Heart left ventricle (tissue), 16 donors: ENCODE measurements at regions not wholly inside any gene's neighbourhood (a gene's known extent, or its start where the extent isn't known, plus 50 kb on each side); places are given as distances from the start of the nearest gene placed in this dataset.

Experiments used
- ATAC-seq, 4 donors: fragments of 200-7000 bp; cut with Tn5 transposase; one replicate each; pipeline ENCODE4 v1.9.1; 2020 to 2022; ENCODE audit warnings: moderate library complexity in 4 of 4, mild to moderate bottlenecking in 3 of 4, moderate number of reproducible peaks in 1 of 4
- DNase-seq, 5 donors: peaks; one replicate each; pipeline ENCODE4 v3.0.0-alpha.2; 2020
- H3K27ac ChIP-seq, 12 donors: fragments of 200-600 bp; sonication (generic) in 4 of 12; one replicate each; pipeline versions ENCODE4 v1.5.0 to v1.8.0; 2016 to 2022; ENCODE audit warnings: mild to moderate bottlenecking in 2 of 12
- H3K27me3 ChIP-seq, 9 donors: fragments of 200-600 bp; sonication (generic) in 2 of 9; one replicate each; pipeline versions ENCODE4 v1.5.1 to v1.8.0; 2016 to 2022; ENCODE audit warnings: mild to moderate bottlenecking in 3 of 9
- H3K36me3 ChIP-seq, 9 donors: fragments of 200-600 bp; sonication (generic) in 2 of 9; one replicate each; pipeline versions ENCODE4 v1.5.0 to v1.8.0; 2018 to 2022; ENCODE audit warnings: mild to moderate bottlenecking in 2 of 9
- H3K4me1 ChIP-seq, 12 donors: fragments of 200-600 bp; sonication (generic) in 4 of 12; one replicate each; pipeline versions ENCODE4 v1.5.0 to v1.8.0; 2016 to 2022; ENCODE audit warnings: mild to moderate bottlenecking in 3 of 12
- H3K4me3 ChIP-seq, 12 donors: fragments of 200-600 bp; sonication (generic) in 4 of 12; one replicate each; pipeline versions ENCODE4 v1.5.0 to v1.8.0; 2017 to 2022; ENCODE audit warnings: mild to moderate bottlenecking in 9 of 12, moderate library complexity in 4 of 12
- H3K9me3 ChIP-seq, 12 donors: fragments of 200-600 bp; sonication (generic) in 4 of 12; one replicate each; pipeline versions ENCODE4 v1.5.0 to v1.8.0; 2016 to 2022; ENCODE audit warnings: mild to moderate bottlenecking in 1 of 12
- POLR2A ChIP-seq, 2 donors: fragments of 450-650 bp; IDR thresholded peaks; one replicate each; pipeline ENCODE4 v1.6.1; 2017; ENCODE audit warnings: antibody characterized with exemption in 2 of 2, mild to moderate bottlenecking in 2 of 2, moderate library complexity in 2 of 2
- WGBS, 4 donors: extraction: QIAGEN DNeasy Blood & Tissue Kit in 2 of 4; methylation state at CpG; one replicate each; pipeline versions ENCODE4 v1.1.5 to v1.1.7; 2013 to 2018; 5-methylcytosine and 5-hydroxymethylcytosine counted together
- intact Hi-C, 10 donors: fragments of 100-400 bp; cut with DNase I; formaldehyde crosslinking; loops; one replicate each; pipeline versions ENCODE4 v1.11.1 to v1.14.2; 2022
- TF ChIP-seq, protein P1 (sequence below), 12 donors: fragments of 200-600 bp; sonication (generic) in 4 of 12; IDR thresholded peaks; one replicate each; pipeline versions ENCODE4 v1.5.0 to v1.8.0; 2018 to 2022; ENCODE audit warnings: antibody characterized with exemption in 12 of 12, mild to moderate bottlenecking in 5 of 12
- donor health status: ischemic (EF 13 %, LVEDD 7.1; RV severe dilation, severe dysfunction).
- donor health status: healthy with polysubstance abuse.
- donor health status: DM: no; HTN: yes; CAD: no.
- donor health status: DM: no; HTN: no; CAD: no.
- donor health status: ischemic (EF 25% LVEDD 6.9; RV normal size, moderate dysfunction).
- donor health status: ischemic (EF 25% LVEDD 5.7; RV mildly dilated, moderate dysfunction).
- donor health status: healthy.
- donor health status: DM: yes; HTN: yes; CAD: no.
- donor health status: ischemic (EF 35%, LVEDD 5.7; RV mildly dilated, moderate dysfunction).
- donor health status: nonischemic (EF 11% LVEDD 7.7; RV severe dilation, severe dysfunction).
- donor health status: DM: yes; HTN: yes; CAD: no.
- donor health status: PGD.
- donor health status: ischemic (EF 29% LVEDD 5.4; RV normal size, mild dysfunction).
- donor health status: nonischemic (EF 23%, LVEDD 6.1; RV moderate dilation, normal function).

DNA sequence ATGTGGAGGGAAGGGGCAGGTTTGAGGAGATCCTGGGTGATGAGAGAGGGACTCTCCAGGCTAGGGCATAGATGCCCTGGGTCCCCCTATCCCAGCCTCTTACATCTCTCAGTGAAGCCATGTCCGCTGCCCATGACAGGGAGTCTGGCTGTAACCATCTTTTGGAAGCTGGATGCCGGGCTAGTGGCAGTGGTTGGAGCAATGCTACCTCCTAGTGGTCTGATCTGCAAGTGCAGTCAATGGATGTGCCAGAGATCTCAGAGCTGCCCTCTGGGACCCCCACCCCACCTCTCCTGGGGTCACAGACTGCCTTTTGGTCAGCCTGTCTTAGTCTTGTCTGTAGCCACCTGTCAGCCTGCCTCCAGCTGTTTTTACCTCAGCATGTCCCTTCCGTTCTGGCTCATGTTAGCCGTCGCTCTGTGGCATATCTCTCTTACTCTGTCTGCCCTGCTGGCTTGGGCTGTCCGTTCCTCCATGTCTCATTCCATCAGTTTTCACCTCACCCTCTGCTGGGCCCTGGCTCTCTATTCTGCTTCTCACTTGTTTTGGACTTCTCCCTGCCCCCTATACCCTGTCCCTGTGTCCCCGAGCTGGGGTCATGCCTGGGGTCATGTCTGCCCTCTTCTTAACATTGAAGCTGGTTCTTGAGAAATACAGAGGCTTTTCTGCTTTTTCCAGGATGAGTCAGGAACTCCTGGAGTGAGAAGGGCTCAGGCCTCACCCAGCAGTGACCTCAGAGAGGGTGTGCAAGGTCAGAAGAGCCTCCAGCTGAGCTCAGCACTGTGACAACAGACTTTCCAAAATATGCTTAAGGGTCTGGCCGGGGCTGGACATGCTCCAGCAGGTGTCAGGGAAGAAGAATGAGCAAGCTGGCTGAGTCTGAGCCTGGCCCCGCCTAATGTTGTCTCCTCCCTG, 52.0 kb upstream of the THY1 start:
- no peak overlapping the region for H3K27ac ChIP-seq
- intact Hi-C loops, result loop anchor here (1.0 to 10.0 kb wide), 10 partner anchors 88 to 328 kb away; partner anchors contain the start of genes USP2 (in 5 of the 10), CBL (in 2 of the 10) and ABCG4 (in 1 of the 10)

DNA sequence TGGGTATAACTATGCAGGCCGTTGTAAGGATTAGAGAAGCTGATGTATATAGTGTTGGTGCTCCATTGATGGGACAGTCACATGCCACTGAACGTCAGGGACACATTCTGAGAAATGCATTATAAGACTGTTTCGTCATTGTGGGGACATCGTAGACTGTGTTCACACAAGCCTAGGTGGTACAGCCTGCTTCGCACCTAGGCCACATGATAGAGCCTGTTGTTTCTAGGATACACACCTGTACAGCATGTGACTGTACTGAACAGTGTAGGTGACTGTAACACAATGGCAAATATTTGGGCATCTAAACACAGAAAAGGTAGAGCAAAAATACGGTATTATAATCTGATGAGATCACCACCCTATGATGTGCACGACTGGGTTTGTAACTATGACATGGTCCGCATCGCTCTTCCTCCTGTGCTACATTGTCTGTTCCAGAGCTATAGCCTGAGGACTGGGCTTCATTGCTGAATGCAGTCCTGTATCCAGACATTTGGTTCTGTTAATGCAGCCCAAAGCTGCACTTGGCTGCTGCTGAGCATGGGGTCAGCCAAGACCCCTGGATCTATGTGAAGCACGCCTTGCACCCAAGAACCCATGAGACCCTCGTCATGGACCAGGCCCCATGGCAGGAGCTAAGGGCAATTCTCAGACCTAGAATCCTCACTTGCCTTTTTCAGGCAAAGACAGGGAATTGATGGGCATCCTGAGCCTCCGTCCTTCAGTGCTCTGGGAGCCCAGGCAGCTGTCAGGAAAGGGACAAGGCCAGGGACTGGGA, 51.1 kb upstream of the THY1 start:
- TF ChIP-seq POLR2A (IDR thresholded peaks at IDR 0.05), result no peak
- TF ChIP-seq, protein P1, sequence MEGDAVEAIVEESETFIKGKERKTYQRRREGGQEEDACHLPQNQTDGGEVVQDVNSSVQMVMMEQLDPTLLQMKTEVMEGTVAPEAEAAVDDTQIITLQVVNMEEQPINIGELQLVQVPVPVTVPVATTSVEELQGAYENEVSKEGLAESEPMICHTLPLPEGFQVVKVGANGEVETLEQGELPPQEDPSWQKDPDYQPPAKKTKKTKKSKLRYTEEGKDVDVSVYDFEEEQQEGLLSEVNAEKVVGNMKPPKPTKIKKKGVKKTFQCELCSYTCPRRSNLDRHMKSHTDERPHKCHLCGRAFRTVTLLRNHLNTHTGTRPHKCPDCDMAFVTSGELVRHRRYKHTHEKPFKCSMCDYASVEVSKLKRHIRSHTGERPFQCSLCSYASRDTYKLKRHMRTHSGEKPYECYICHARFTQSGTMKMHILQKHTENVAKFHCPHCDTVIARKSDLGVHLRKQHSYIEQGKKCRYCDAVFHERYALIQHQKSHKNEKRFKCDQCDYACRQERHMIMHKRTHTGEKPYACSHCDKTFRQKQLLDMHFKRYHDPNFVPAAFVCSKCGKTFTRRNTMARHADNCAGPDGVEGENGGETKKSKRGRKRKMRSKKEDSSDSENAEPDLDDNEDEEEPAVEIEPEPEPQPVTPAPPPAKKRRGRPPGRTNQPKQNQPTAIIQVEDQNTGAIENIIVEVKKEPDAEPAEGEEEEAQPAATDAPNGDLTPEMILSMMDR (IDR thresholded peaks at IDR 0.05), result no peak
- DNase-seq (no peak), ATAC-seq (no peak)
- H3K36me3 ChIP-seq, result no peaks in the 10 kb centered on the region
- no peak overlapping the region for H3K27ac ChIP-seq
- peaks cover 0 to 7% (median 0%) of the 10 kb centered on the region in 12 donors for H3K4me1 ChIP-seq
- intact Hi-C loops, result loop anchor here in 9 of 10 donors (1.0 to 10.0 kb wide), 9 partner anchors 87 to 269 kb away; partner anchors contain the start of genes USP2 (in 4 of the 9) and CBL (in 2 of the 9)
- WGBS, 4 donors, result 89 to 93% (median 91%) methylated on average over 12 of the region's 12 CpGs
- no peaks in the 10 kb centered on the region for H3K9me3 ChIP-seq
- peaks cover 0 to 6% (median 0%) of the 10 kb centered on the region in 9 donors for H3K27me3 ChIP-seq
- no peak overlapping the region for H3K4me3 ChIP-seq

More for the DNA sequence above, 52.0 kb upstream of the THY1 start:
- peak; percentile 38 to 81 (median 77) for ATAC-seq
- 22 to 28% (median 24%) methylated on average over 9 of the region's 9 CpGs for WGBS, 4 donors
- Histone ChIP-seq H3K36me3 (no peaks in the 10 kb centered on the region), H3K9me3 (no peaks in the 10 kb centered on the region), H3K4me1 (peaks cover 0 to 7% (median 0%) of the 10 kb centered on the region in 12 donors), H3K4me3 (no peak overlapping the region), H3K27me3 (peaks cover 0 to 6% (median 0%) of the 10 kb centered on the region in 9 donors)
- DNase-seq, result peak; percentile 51 to 66 (median 62)
- no peak for TF ChIP-seq POLR2A (IDR thresholded peaks at IDR 0.05)
- TF ChIP-seq, protein P1 (IDR thresholded peaks at IDR 0.05), result peak; percentile 73 to 92 (median 86)

DNA sequence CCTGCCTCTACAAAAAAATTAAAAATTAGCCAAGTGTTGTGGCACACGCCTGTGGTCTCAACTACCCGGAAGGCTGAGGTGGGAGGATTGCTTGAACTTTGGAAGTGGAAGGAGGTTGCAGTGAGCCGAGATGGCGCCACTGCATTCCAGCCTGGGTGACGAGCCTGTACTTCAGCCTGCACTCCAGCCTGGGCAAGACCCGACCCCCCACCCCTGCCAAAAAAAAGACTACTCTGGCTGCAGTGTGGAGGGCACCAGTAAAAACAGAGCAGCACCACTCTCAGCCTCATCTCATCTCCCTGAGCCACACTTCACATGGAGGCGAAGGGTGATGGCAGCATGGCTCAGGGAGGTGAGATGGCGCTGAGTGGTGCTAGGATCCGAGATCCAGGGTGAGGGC, 50.3 kb upstream of the THY1 start:
- H3K27ac ChIP-seq, result no peak overlapping the region
- DNase-seq, result no peak
- ATAC-seq, result no peak
- TF ChIP-seq, protein P1 (IDR thresholded peaks at IDR 0.05), result no peak
- no peak for TF ChIP-seq POLR2A (IDR thresholded peaks at IDR 0.05)
- H3K4me1 ChIP-seq, result peaks cover 0 to 7% (median 0%) of the 10 kb centered on the region in 12 donors
- intact Hi-C loops, result loop anchor here in 7 of 10 donors (5.0 to 10.0 kb wide), 6 partner anchors 86 to 268 kb away; partner anchors contain the start of genes USP2 (in 4 of the 7) and CBL (in 2 of the 7)
- 89 to 94% (median 93%) methylated on average over 9 of the region's 9 CpGs for WGBS, 4 donors
- peaks cover 0 to 6% (median 0%) of the 10 kb centered on the region in 9 donors for H3K27me3 ChIP-seq
- peaks cover 0 to 2% (median 0%) of the 10 kb centered on the region in 12 donors for H3K9me3 ChIP-seq
- H3K4me3 ChIP-seq, result no peak overlapping the region
- no peaks in the 10 kb centered on the region for H3K36me3 ChIP-seq
